Midbrain (tissue), 1 donor: ENCODE measurements at regions not wholly inside any gene's neighbourhood (a gene's known extent, or its start where the extent isn't known, plus 50 kb on each side); places are given as distances from the start of the nearest gene placed in this dataset.
"Not testable (repeated sequence)": the region's sequence is repeated elsewhere in the genome, so short reads cannot be mapped to it uniquely, and the experiment has no call there.

Source experiments
- DNase-seq: peaks from one replicate; lab custom pipeline; 2025; lab: John Stamatoyannopoulos, UW

DNA sequence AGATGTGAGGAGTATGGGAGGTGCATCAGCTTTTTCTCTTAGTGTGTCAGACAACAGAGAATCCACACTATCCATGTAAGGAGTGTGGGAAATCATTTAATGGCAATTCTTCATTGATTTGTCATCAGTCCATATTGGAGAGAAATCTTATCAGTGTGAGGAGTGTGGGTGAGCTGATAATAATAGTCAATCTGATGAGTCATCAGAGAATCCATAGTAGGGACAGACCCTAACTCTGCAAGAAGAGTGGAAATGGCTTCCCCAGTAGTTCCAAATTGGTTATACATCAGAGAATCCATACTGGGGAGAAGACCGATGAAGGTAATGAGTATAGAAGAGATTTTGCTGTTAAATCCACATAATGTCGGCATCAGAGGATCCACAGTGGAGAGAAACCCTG is 150.5 kb upstream of the THUMPD2 start:
- no peak for DNase-seq

- DNase-seq = no peak
Observed at GRCh38 chr2:39925312-39925711, 146.3 kb upstream of the THUMPD2 start.

DNA sequence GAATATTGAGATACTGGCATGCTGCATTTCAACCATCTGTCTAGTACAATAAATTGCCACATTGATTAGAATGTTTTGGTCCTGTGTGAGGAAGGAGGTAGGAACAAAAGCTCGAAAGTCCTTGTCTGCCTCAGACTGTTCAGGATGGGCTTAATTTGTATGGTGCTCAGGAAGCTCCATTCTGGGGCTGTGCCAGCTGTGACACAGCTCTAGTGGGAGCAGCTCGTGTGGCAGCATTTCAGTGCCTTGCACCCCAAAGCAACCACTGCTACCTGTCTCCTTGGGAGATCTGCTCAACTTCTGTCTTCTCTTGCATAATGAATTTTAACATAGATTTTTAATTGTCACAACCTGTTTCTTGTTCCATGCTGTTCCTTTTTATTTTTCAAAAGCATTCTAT is 144.4 kb upstream of the THUMPD2 start:
- DNase-seq = no peak

DNA sequence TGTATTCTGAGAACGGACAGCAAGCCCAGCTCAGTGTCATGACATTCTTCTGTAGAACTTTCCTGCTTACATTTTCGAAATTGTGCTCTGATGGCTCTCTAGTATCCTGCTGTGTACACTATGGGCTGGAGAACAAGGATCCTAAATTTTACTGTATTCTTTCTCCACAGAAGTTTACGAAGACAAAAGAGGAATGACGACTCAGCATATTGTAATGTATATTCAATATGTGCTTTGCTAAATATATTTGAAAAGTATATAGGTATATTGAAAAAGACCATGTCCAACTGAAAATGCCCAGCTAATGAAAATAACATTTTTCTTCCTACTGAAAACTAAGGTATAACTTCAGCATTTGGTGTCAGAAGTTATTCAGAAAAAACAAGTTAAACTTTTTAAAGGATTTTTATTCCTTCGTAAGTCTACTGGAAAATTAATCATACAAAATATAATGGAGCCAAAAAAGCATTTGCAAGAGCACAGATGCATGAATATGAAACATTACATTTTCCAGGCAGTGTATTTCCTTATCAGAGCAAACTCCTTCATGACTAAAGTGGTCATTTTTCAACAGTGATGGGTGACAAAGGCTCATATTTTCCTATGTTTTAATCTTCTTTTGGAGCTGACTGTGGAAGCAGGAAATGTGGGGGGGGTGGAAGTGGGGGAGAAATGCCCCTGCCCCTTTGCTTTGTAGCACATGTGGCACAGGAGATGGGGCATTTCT is 143.8 kb upstream of the THUMPD2 start:
- DNase-seq = no peak

DNA sequence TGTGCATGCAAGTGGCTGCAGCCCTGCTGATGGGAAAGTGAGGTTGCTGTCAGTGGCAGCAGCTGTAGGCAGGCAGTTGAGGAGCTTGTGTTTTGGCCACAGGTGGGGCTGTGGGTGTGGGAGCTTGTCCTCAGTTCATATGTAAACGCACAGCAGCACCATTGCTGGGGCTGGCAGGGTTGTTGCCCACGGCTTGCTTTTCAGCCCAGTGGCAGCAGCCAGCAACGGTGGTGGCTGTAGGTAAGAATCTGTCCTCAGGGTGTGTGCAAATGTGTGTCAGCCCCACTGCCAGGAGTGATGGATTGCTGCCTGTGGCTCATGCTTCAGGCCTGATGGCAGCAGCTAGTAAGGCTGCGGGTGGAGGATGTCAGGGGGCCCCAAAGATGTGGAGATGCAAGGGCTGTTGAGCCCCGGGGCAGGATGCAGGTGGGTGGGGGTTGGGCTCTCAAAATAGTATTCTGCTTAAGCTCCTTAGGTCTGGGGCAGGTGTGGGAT is 141.3 kb upstream of the THUMPD2 start:
- DNase-seq = no peak

DNA sequence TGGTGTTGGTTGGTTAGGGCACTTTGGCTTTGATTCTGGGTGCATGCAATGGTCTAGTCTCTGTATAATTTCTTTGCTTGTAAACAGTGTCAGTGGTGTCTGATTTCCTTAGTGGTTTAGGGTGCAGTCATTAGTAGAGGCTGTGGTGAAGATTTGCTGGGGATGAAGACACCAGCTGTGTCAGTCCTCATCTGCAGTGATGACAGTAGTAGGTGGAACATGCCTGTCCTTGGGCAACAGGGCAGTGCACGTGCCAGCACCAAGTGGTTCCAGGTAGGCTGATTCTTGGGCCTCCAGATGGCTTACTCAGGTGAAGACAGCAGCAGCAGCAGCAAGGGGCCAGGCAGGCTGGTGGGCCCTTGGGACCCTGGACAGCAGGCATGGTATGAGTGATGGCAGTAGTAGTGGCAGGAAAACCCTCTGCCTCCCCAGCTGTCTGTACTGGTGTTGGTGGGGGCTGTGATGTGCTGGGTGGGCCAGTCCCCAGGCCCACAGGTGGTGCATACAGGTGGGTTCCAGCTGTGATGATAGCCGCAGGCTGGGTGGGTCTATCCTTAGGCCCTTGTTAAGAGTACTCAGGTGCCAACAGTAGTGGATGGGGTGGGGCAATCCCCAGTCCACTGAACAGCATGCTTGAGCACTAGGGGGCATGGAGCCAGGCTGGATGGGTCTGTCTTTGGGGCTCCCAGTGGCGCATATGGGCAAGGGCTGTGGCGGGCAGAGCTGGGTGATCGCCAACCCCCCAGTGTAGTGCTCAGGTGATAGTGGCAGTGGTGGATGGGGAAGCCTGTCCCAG is 140.7 kb upstream of the THUMPD2 start:
- no peak for DNase-seq

DNA sequence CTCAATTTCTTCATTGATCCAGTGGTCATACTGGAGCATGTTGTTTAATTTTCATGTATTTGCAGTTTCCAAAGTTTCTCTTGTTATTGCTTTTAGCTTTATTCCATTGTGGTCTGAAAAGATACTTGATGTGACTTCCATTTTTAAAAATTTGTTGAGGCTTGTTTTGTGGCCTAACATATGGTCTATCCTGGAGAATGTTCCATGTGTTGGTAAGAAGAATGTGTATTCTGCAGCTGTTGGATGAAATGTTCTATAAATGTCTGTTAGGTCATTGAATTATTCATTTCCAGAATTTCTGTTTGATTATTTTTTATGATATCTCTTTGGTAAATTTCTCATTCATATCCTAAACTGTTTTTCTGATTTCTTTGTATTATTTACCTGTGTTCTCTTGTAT is 139.8 kb upstream of the THUMPD2 start:
- DNase-seq = no peak

- not testable (repeated sequence) for DNase-seq
Observed at GRCh38 chr2:39917371-39917770, 138.3 kb upstream of the THUMPD2 start.

DNA sequence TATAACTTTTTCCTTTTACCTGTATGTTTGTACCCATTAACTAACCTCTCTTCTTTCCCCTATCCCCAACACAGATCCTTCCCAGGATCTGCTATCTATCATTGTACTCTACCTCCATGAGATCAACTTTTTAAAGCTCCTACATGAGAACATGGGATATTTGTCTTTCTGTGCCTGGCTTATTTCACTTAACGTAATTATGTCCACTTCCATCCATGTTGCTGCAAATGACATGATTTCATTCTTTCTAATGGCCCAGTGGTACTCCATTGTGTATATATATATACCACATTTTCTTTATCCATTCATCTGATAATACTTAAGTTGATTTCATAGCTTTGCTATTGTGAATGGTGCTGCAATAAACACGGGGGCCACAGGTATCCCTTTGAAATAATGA is 135.9 kb upstream of the THUMPD2 start:
- no peak for DNase-seq

- peak; percentile 71 for DNase-seq
Observed at GRCh38 chr2:39913648-39914461, 134.8 kb upstream of the THUMPD2 start.

DNA sequence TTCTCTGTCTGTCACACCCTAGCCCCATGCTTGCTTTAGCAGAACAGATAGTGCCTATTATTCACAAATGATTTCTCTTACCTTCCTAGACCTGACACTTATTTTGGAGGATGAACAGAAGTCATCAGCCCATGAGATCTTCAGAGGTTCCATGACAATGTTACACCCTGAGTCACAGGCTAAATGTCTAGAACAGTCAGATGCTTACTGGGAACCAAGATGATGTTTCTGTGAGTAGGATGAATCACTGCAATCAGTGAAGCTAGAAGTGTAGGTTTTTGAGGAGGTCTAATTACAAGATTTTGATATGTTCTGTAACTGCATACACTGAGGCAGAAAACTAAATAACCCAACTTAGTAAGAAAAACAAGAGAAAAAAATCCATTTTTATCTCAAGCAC is 123.0 kb upstream of the THUMPD2 start:
- no peak for DNase-seq

DNA sequence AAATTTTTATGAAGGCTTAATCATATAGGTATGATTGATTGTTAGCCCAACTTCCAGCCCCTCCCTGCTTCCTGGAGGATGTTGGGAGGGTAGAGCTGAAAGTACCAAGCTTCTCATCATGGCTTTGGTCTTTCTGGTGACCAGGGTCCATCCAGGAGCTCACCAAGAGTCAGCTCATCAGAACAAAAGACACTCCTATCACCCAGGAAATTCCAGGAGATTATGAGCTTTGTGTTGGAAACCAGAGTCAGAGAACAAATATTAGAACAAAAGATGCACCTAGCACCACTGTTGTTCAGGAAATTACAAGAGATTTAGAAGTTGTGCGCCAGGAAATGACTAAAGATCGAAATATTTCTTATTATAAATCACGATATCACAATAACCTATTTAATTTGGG is 119.9 kb upstream of the THUMPD2 start:
- DNase-seq = no peak

GRCh38 chr2:39897273-39897672 is 118.2 kb upstream of the THUMPD2 start:
- no peak for DNase-seq

- no peak for DNase-seq
Observed at GRCh38 chr2:39894082-39894481, 115.0 kb upstream of the THUMPD2 start.

DNA sequence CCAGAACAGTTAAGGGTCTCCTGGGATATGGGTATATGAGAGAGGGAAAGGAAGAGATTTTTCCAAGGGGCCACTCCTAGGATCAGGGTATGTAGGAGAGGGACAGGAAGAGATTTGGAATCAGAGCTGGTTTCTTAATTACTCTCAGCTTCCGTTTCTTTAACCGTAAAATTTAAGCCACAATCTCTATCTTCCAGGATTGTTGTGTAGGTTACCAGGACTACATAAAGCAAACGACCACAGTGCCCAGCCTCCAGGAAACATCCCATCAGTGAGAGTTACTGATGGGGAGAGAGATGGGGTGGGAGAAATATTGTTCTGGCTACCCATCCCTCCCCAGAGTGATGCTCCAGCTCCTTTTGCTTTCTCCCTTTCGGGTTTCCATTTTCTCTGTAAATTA is 114.6 kb upstream of the THUMPD2 start:
- no peak for DNase-seq

- no peak for DNase-seq
Observed at GRCh38 chr2:39881948-39882347, 102.9 kb upstream of the THUMPD2 start.

DNA sequence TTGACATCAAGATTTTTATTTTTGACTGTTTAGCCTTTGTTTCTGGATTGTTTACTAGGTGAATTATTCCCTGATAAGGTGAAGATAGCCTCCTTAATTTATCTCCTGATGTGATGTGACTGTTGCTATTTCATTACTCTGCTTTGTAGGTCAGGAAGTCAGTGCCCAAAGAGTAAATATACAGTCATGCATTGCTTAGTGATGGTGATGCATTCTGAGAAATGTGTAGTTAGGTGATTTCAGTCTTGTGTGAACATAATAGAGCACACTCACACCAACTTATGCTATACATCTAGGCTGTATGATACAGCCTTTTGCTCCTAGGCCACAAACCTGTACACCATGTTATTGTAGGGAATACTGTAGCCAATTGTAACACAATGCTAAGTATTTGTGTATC is 102.4 kb upstream of the THUMPD2 start:
- no peak for DNase-seq

GRCh38 chr2:39879001-39879400 is 99.9 kb upstream of the THUMPD2 start:
- not testable (repeated sequence) for DNase-seq

GRCh38 chr2:39875914-39876267 is 96.8 kb upstream of the THUMPD2 start:
- DNase-seq = no peak

GRCh38 chr2:39875182-39875913 is 96.3 kb upstream of the THUMPD2 start:
- DNase-seq = peak; percentile 54

DNA sequence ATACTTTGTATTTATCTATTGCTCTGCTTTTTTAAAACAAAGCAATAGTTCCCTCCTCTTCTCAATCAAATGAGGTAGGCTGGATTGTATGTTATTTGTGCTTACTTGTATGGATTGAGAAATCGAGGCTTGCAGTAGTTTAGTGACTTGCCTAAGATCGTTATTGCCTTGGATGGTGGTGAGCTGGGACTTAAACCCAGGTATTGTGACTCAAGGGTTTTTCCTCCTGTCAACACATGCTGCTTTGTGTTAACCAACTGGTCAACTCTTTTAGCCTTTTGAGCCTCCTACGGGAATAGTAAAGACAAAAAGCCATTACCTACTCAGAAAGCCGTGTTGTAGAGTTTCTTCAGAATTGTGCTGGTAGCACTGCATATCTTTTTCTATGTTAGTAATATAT is 95.2 kb upstream of the THUMPD2 start:
- no peak for DNase-seq

GRCh38 chr2:39873586-39873985 is 94.5 kb upstream of the THUMPD2 start:
- DNase-seq = no peak
